Right ventricle myocardium inferior (tissue), 1 donor: ENCODE measurements at regions not wholly inside any gene's neighbourhood (a gene's known extent, or its start where the extent isn't known, plus 50 kb on each side); places are given as distances from the start of the nearest gene placed in this dataset.
"Not testable (repeated sequence)": the region's sequence is repeated elsewhere in the genome, so short reads cannot be mapped to it uniquely, and the experiment has no call there.

Source experiments
- ATAC-seq: fragments of 200-7000 bp; cut with Tn5 transposase; one replicate; pipeline ENCODE4 v1.9.1; 2020; ENCODE audit warnings: mild to moderate bottlenecking, moderate library complexity
- DNase-seq: peaks from one replicate; pipeline ENCODE4 v3.0.0; 2021; ENCODE audit errors: missing footprints
- intact Hi-C: fragments of 100-400 bp; cut with DNase I; formaldehyde crosslinking; loops from one replicate; pipeline ENCODE4 v1.11.0; 2022
- donor health status: DM: no; HTN: yes; CAD: no; lungs with severe emphysema.

DNA sequence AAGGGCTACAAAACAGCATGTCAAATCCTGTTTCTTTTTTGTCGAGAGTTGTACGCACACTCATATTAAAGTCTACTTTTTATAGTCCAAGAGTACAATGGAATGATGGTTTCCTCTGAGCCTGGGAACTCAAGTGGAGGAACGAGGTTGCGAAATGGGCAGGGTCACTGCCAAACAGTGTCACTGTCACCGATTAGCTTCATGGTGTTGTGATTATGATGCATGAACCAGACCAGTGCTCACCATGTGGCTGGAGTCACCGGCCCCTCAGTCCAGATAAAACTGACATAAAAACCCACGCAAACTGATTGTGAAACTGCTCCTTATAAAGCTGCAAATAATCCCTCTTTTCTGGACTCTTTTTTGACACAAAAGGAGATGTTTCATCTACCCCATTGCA is 122.0 kb downstream of the COPS8 start:
- intact Hi-C loops = loop anchor here (5.0 kb wide), 2 partner anchors 85 to 110 kb away; no protein-coding TSS in a partner anchor
- DNase-seq = peak; percentile 91
- ATAC-seq = peak; percentile 90

DNA sequence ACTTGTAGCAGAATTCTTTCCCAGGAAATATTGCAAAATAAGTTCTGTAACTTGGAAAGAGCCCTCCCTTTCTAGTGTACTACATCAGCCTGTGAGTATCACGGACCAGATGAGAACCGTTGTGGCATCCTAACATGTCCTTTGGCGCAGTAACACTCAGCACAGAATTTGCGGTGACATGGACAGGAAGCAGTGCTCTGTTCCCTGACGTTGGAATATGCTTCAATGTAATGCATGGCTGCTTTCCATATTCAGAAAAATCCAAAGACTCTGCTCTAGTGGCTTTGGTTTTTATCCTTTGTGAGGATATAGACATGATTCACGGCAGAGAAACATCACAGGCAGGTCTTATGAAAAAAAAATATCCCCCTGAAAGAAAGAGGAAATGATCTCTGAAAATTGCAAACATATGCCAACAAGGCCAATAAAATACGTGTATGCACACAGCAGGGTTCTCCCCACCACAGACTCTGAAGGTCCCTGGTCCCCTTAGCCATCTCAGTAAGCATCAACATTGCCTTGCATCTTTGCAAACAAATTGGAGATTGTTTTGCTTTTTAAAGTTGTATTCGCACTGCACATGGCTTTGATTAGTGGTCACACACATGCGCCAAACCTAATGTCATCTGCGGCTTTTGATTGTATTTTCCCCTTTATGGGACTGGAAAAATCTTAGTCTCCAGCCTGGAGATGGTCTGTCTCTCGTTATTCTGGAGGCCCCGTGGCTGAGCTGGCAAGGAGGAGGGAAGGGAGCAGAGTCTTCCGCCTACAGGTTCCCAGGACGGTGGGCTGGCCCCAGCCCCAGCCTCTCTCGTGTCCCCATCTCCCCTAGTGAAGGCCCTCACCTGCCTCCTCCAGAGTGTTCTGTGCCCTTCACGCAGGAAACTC is 122.9 kb downstream of the COPS8 start:
- ATAC-seq = peak; percentile 67
- intact Hi-C loops = loop anchor here (5.0 kb wide), 2 partner anchors 84 to 109 kb away; no protein-coding TSS in a partner anchor

DNA sequence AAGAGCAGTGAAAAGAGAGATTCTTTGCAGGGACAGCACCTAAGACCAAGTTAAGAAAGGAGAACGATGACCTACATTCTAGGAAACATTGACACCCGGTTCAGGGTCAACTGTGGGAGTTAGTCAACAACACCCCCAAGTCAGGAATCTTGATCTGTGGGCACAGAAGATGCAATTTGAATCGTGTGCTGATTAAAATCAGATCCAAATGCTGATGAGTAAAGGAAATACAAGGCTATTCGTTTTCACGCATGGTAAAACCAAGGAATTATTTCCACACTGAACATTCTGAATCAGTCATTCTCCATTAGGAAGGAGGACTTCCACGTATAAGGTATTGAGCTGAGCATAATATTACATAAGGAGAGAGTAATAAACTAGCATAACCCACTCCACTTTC is 124.2 kb downstream of the COPS8 start:
- intact Hi-C loops = loop anchor here (2.0 to 5.0 kb wide), 3 partner anchors 25 to 107 kb away; no protein-coding TSS in a partner anchor
- ATAC-seq (no peak), DNase-seq (no peak)

More for the DNA sequence above, 122.9 kb downstream of the COPS8 start:
- no peak for DNase-seq

DNA sequence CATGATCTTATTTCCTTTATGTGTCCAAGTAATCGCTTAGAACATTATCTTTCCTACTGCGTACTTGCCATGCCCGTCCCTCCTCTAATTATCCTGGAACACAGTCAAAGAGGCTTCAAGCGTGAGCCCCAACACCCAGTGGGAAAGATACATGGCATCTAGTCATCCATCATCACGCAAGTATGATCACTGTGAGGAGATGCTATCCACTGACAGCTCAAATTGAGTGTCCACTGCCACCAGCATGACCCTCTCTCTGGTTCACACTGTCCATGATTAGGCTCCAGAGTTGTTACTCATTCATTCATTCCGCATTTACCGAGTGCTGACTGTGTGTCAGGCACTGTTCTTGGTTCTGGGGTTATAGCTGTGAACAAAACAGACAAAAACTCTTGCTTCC is 124.6 kb downstream of the COPS8 start:
- ATAC-seq (no peak), DNase-seq (no peak)
- intact Hi-C loops = loop anchor here (2.0 kb wide), 1 partner anchor 25 kb away; no protein-coding TSS in a partner anchor

DNA sequence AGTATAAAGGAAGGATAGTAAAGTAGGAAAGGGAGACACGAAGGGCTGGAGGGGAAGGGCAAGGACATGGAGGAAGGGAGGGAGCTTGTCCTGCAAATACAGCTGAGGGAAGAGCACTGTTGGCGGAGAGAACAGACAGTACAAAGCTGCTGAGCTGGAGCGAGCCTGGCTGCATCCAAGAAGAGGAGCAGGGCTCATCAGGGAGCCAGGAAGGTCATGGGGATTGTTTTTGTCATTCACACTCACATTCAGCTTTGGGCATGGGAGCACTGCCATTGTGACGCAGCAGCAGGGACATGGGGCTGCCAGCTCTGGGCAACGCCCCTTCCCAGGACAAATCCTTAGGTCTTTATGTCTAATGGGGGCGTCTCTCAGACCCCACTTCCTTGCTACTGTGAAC is 125.1 kb downstream of the COPS8 start:
- intact Hi-C loops = loop anchor here (2.0 kb wide), 1 partner anchor 24 kb away; no protein-coding TSS in a partner anchor
- peak; percentile 8 for ATAC-seq
- DNase-seq = no peak

DNA sequence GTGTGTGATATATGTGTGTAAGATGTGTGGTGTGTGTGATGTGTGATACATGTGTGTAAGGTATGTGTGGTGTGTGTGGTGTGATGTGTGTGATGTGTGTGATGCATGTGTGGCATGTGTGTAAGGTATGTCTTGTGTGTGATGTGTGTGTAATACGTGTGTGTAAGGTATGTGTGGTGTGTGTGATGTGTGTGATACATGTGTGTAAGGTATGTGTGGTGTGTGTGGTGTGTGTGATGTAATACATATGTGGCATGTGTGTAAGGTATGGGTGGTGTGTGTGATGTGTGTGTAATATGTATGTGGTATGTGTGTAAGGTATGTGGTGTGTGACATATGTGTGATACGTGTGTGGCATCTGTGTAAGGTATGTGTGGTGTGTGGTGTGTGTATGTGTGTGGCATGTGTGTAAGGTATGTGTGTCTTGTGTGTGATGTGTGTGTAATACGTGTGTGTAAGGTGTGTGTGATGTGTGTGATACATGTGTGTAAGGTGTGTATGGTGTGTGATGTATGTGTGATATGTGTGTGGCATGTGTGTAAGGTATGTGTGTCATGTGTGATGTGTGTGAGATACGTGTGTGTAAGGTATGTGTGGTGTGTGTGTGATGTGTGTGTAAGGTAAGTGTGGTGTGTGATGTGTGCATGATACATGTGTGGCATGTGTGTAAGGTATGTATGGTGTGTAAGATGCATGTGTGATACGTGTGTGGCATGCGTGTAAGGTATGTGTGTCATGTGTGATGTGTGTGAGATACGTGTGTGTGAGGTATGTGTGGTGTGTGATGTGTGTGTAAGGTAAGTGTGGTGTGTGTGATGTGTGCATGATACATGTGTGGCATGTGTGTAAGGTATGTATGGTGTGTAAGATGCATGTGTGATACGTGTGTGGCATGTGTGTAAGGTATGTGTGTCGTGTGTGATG is 126.9 kb downstream of the COPS8 start:
- ATAC-seq, intact Hi-C loops, DNase-seq: not testable (repeated sequence)

DNA sequence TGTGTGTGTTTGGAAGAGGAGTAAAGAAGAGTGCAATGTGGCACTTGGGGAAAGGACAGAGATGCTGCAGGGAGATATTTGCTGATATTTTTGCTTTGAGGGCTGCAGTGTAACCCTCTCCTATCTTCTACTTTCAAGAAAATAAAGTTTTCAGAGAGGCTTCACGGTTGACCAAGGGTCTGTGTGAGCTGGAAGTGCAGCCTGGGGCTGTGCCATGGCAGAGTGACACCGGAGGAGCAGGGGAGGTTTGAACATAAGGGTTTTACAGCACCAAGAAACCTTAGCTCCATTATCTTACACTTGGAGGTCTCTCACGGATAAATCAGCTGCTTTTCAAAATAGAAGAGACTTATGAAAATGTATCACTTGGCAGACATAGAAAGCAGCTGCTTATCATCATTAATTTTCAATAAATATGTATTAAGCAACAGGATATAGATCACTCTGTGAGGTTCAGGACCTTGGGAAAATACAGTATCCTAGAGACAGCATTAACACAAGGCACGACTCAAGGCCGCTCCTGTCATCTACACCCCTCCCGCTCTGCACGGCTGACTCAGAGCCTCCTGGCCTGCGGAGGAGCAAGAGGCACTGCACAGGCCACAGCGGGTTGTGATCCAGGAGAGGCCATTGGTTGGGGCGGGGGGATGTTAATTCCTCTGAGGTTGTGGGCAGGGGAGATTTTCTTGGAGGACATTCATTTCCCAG is 127.8 kb downstream of the COPS8 start:
- ATAC-seq (peak; percentile 84), DNase-seq (no peak)
- intact Hi-C loops = no loop called here

DNA sequence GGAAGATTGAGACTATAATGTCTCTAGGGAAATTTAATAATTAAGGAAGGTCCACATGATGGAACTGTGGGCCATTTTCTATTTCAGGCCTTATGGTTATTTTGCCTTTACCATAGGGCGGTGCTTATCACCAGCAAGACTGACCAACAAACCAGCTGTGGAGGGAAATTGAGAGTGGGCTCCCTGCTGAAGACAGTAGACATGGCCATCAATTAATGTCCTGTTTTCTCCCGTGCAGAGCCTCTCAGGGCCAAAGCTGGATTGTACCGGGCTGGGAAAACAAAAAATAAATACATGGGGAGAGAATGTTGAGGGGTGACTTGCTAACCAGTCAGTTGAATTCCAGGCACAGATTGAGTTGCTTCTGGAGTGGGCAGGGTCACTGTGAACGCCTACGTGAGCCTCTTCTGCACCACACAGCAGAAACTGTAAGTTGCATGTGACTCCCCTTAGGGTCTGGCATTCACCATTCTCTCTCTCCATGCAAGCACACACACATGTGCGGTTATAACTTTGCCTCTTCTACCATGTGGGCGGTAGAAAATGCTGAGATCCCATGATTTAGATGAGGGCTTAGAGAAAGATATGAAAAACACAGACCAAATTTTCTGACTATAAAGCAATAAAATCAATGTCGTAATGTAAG is 128.5 kb downstream of the COPS8 start:
- DNase-seq = no peak
- ATAC-seq = no peak
- intact Hi-C loops = no loop called here

DNA sequence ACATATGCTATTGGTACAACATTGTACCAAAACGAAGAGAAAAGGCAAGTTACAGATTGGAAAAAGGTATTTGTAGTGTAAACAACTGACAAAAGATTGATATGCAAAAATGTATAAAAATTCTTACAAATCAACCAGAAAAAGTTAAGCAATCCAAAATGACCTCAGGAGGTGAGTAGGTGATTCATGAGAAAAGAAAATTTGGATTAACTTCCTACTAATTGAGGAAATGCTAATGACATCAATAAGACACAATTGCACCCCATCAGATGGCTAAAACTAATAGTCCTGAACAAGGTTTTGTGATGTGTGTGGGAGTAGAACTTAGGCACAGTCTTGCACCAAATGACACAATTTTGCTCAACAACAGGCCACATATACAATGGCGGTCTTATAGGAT is 129.3 kb downstream of the COPS8 start:
- ATAC-seq (no peak), DNase-seq (no peak)
- intact Hi-C loops = no loop called here

DNA sequence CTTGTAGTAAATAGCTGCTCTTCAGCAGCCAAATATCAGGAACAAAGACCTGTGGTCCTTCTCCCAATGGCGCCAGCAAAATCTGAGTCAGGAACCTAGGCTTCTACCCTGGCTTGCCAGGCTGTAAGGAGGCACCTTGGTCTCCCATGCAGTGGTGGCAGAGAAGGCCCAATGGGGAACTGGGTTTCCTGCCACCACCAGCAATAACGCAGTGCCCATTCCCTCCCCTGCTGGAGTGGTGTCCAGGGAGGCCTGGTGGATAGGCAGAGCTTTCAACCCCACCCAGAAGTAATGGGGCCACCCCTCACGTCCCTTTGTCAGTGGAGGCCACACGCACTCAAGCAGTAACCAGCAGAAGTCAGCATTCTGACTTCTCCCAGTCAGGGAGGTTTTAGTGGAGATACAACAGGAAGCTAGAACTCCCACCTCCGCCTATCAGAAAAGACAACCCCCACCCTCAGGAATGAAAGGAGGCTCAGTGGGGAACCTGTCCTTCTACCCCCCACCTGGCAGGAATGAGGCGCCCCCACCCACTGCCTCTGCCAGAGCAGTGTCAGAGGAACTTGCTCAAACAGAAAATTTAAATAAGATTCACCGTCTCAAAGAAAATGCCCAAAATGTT is 132.4 kb downstream of the COPS8 start:
- no peak for ATAC-seq
- intact Hi-C loops = no loop called here
- DNase-seq = no peak

DNA sequence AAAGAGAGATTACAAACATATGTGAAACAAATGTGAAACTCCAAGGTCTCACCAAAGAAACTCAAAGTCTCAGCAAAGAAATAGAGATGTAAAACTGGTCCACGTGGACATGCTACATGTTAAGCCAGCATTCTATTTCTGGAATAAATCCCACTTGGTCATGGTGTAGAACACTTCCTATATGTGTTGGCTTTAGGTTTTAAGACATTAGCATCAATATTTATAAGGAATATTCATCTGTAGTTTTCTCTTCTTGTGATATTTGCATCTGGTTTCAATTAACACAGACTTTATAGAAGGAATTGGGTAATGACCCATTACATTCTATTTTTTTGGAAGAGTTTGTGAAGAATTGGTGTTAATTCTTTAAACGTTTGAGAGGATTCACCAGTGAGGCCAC is 133.1 kb downstream of the COPS8 start:
- no peak for DNase-seq
- intact Hi-C loops = no loop called here
- no peak for ATAC-seq

DNA sequence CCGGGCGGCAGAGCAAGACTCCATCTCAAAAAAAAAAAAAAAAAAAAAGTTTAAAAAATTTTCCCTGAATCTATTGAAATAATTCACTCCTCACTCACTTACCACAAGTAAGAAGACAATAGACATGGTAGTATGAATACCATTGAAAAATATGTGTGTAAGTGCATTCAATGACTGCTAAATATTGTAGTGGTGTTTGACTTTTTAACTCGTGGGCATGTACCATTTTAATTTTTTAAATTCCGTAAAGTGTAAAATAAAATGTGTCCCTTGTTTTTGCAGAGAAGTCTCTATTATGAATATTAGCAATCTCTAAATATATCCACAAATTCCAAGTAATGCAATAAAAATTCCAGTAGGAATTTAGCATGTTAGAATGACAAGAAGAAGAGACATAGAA is 134.1 kb downstream of the COPS8 start:
- DNase-seq = no peak
- no peak for ATAC-seq
- intact Hi-C loops = no loop called here

DNA sequence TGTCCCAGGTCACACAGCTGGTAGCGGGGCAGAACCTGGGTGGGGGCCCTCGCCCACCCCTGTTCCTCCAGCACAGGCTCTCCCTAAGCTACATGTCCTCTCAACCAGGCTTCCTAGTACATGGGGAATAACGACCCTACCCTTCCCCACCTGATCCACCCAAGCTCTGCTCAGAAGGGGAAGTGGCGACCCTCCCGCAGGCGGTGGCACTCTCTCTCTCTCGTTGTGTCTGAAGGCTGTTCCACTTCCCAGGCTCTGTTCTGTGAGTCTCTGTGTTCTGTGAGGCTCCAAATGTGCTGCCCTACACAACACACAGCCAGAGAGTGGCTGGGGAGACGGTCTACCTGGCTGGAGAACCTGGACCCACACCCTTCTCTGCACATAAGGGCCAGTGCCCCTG is 135.8 kb downstream of the COPS8 start:
- intact Hi-C loops = no loop called here
- DNase-seq (no peak), ATAC-seq (no peak)

DNA sequence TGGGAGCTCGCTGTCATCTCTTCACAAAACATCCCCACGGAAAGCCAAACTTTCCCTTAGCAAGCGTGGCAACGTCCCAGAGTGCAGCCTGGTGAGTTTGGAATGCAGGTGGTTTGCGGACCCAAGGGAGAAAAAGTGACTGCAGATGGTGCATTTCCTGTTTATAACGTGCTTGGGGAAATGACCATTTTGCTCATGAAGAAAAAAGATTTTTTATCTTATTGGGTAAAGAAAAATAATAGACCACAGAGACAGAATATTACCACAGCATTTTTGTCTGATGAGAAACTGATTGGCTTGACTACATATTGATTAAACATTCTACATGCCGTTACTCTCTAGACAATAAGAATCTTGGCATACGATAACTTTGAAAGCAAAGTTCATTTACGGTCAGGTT is 136.5 kb downstream of the COPS8 start:
- ATAC-seq = peak; percentile 55
- intact Hi-C loops = no loop called here
- no peak for DNase-seq

DNA sequence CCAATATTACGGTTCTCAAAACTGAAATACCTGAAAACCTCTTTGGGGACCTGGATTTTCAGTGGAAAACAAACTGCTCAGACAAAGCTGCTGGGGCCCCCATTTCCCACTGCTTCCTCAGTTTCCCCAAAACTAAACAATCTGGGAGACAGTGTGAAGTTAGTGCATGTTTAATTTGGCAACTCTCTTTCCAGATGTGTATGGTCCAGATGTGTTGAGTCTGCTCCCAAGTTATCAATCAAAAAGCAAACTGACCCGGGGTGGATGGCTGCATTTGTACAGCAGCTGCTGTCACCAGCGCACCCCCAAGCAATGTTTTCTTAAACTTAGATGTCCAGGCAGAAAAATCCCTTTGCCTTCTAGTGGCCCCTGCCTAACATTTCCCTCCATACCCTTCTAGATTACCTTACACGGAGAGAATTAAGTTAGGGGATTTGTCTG is 136.9 kb downstream of the COPS8 start:
- DNase-seq (no peak), ATAC-seq (peak; percentile 36)
- intact Hi-C loops = no loop called here

DNA sequence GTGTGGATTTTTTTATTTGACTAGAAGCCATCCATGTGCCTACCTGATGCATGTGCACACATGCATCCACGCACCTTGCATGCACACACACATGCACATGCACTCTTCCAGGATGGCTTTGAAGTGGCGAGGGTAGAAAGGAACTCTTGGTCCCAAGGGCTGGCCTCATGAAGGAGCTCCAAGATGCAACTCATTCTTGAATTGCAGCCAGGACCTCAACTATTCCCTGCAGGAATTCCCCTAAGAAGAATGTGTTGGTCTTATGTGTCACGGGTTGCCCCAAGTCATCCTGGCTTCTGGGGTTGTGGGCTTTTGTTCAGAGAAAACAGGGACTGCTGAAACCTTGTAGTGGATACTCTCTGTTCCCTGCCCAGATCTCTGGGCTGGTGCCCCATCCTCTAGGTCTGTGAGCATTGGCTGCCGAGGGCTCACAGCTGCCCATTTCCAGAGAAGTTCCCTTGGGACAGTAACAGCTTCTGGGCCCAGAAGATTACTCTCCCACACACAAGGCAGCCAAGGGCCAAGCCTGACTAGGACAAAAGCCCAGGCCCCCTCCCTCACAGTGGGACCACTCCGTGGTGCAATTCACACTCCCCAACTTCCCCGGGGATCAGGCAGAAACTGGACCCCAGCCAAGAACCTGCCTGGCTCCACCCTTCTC is 137.6 kb downstream of the COPS8 start:
- ATAC-seq = peak; percentile 88
- intact Hi-C loops = no loop called here
- DNase-seq = peak; percentile 75

DNA sequence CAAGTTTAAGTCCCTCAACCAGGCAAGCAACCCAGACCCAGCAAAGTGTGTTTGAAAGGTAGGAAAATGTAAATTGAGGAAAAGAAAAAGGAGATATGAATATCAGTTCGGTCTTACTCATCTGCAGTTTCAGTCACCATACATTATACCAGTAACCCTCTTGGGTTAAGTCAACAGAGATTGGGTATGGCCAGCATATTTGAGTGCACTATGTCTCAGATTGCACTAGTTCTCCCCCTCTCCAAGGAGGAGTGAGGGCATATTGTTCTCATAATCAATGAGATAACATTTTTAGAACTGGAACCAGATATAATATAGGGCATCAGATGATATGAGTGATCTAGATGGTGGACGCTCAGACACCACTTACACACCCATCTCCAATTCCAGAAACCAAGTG is 141.5 kb downstream of the COPS8 start:
- DNase-seq (no peak), ATAC-seq (no peak)
- intact Hi-C loops = no loop called here
